Ovary (tissue), 3 donors: ENCODE measurements at regions not wholly inside any gene's neighbourhood (a gene's known extent, or its start where the extent isn't known, plus 50 kb on each side); places are given as distances from the start of the nearest gene placed in this dataset.

Experiments
- CTCF ChIP-seq, 3 donors: fragments of 450-650 bp in 2 of 3; fragments of 200-600 bp in 1 of 3; IDR thresholded peaks; one replicate each; pipeline versions ENCODE4 v1.5.1 to v1.8.0; 2016 to 2022; ENCODE audit warnings: antibody characterized with exemption in 3 of 3, mild to moderate bottlenecking in 1 of 3
- EP300 ChIP-seq: sonication (generic); formaldehyde crosslinking; IDR thresholded peaks from one replicate; pipeline ENCODE4 v1.6.1; 2017; ENCODE audit warnings: antibody characterized with exemption
- POLR2A ChIP-seq: fragments of 450-650 bp; IDR thresholded peaks from one replicate; pipeline ENCODE4 v1.6.1; 2017; ENCODE audit warnings: antibody characterized with exemption, mild to moderate bottlenecking, moderate library complexity
- donor health status: DM: no; HTN: no; CAD: no.

GRCh38 chr12:3961591-3961990 is 88.4 kb upstream of the PARP11 start:
- TF ChIP-seq CTCF (IDR thresholded peaks at IDR 0.05), result no peak
- no peak for TF ChIP-seq POLR2A
- no peak for TF ChIP-seq EP300
